ENCODE measurements at regions not wholly inside any gene's neighbourhood (a gene's known extent, or its start where the extent isn't known, plus 50 kb on each side); places are given as distances from the start of the nearest gene placed in this dataset.
"Not testable (repeated sequence)": the region's sequence is repeated elsewhere in the genome, so short reads cannot be mapped to it uniquely, and the experiment has no call there.

- not testable (repeated sequence) for H3K4me1 ChIP-seq (ENCODE audit: control insufficient read depth in 3 of 3, insufficient read depth in 3 of 3, low read length in 3 of 3); H3K27me3 ChIP-seq (ENCODE audit: control insufficient read depth in 3 of 3, insufficient read depth in 3 of 3, low read length in 3 of 3); H3K27ac ChIP-seq (ENCODE audit: low read depth, low read length); H3K36me3 ChIP-seq (ENCODE audit: control insufficient read depth in 3 of 3, insufficient read depth in 3 of 3, low read length in 3 of 3); H3K9ac ChIP-seq (ENCODE audit: low read depth in 1 of 3, low read length in 3 of 3); H3K4me3 ChIP-seq (ENCODE audit: low read length in 3 of 3); H3K9me3 ChIP-seq (ENCODE audit: control insufficient read depth in 3 of 3, low read length in 3 of 3)
These were observed 112.4 kb upstream of the CCDC150 start for GRCh38 chr2:196526981-196527725.

- H3K9ac ChIP-seq (ENCODE audit: low read depth in 1 of 3, low read length in 3 of 3) = no peak overlapping the region
- no peaks in the 10 kb centered on the region for H3K9me3 ChIP-seq (ENCODE audit: control insufficient read depth in 3 of 3, low read length in 3 of 3)
- H3K4me1 ChIP-seq (ENCODE audit: control insufficient read depth in 3 of 3, insufficient read depth in 3 of 3, low read length in 3 of 3) = no peaks in the 10 kb centered on the region
- no peak overlapping the region for H3K4me3 ChIP-seq (ENCODE audit: low read length in 3 of 3)
- H3K27ac ChIP-seq (ENCODE audit: low read depth, low read length) = no peak overlapping the region
- no peaks in the 10 kb centered on the region for H3K27me3 ChIP-seq (ENCODE audit: control insufficient read depth in 3 of 3, insufficient read depth in 3 of 3, low read length in 3 of 3)
- H3K36me3 ChIP-seq (ENCODE audit: control insufficient read depth in 3 of 3, insufficient read depth in 3 of 3, low read length in 3 of 3) = no peaks in the 10 kb centered on the region
These were observed 110.9 kb upstream of the CCDC150 start for GRCh38 chr2:196528486-196529223.

GRCh38 chr2:196530910-196531309 is 108.6 kb upstream of the CCDC150 start:
- Histone ChIP-seq H3K36me3 (ENCODE audit: control insufficient read depth in 3 of 3, insufficient read depth in 3 of 3, low read length in 3 of 3) (no peaks in the 10 kb centered on the region), H3K4me1 (ENCODE audit: control insufficient read depth in 3 of 3, insufficient read depth in 3 of 3, low read length in 3 of 3) (no peaks in the 10 kb centered on the region), H3K4me3 (ENCODE audit: low read length in 3 of 3) (no peak overlapping the region), H3K9ac (ENCODE audit: low read depth in 1 of 3, low read length in 3 of 3) (no peak overlapping the region), H3K9me3 (ENCODE audit: control insufficient read depth in 3 of 3, low read length in 3 of 3) (no peaks in the 10 kb centered on the region), H3K27me3 (ENCODE audit: control insufficient read depth in 3 of 3, insufficient read depth in 3 of 3, low read length in 3 of 3) (no peaks in the 10 kb centered on the region), H3K27ac (ENCODE audit: low read depth, low read length) (no peak overlapping the region)

- H3K27ac ChIP-seq (ENCODE audit: low read depth, low read length) = no peak overlapping the region
- no peaks in the 10 kb centered on the region for H3K9me3 ChIP-seq (ENCODE audit: control insufficient read depth in 3 of 3, low read length in 3 of 3)
- no peaks in the 10 kb centered on the region for H3K36me3 ChIP-seq (ENCODE audit: control insufficient read depth in 3 of 3, insufficient read depth in 3 of 3, low read length in 3 of 3)
- H3K27me3 ChIP-seq (ENCODE audit: control insufficient read depth in 3 of 3, insufficient read depth in 3 of 3, low read length in 3 of 3) = no peaks in the 10 kb centered on the region
- no peaks in the 10 kb centered on the region for H3K4me1 ChIP-seq (ENCODE audit: control insufficient read depth in 3 of 3, insufficient read depth in 3 of 3, low read length in 3 of 3)
- no peak overlapping the region for H3K9ac ChIP-seq (ENCODE audit: low read depth in 1 of 3, low read length in 3 of 3)
- H3K4me3 ChIP-seq (ENCODE audit: low read length in 3 of 3) = no peak overlapping the region
These were observed 105.6 kb upstream of the CCDC150 start for GRCh38 chr2:196533772-196534397.

DNA sequence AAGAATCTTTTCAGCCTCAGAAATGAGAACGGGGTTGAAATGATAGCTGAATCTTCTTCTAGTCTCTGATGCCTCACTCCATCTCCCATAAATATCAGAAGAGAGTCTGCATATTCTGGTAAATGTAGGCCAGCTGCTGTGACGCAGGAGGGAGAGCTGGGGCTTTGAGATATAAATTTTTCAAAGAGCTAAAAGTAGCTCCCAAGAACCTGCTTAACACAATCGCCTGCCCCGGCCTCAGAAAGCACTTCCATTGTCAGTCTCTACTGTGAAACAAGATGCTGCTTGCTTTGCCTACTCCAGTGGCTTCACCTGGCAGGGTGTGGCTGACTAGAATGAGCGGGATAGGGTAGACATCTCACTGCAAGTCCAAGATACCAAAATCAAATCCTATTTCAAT is 105.0 kb upstream of the CCDC150 start:
- Histone ChIP-seq H3K4me3 (ENCODE audit: low read length in 3 of 3) (no peak overlapping the region), H3K4me1 (ENCODE audit: control insufficient read depth in 3 of 3, insufficient read depth in 3 of 3, low read length in 3 of 3) (no peaks in the 10 kb centered on the region), H3K9me3 (ENCODE audit: control insufficient read depth in 3 of 3, low read length in 3 of 3) (no peaks in the 10 kb centered on the region), H3K27ac (ENCODE audit: low read depth, low read length) (no peak overlapping the region), H3K27me3 (ENCODE audit: control insufficient read depth in 3 of 3, insufficient read depth in 3 of 3, low read length in 3 of 3) (no peaks in the 10 kb centered on the region), H3K9ac (ENCODE audit: low read depth in 1 of 3, low read length in 3 of 3) (no peak overlapping the region), H3K36me3 (ENCODE audit: control insufficient read depth in 3 of 3, insufficient read depth in 3 of 3, low read length in 3 of 3) (no peaks in the 10 kb centered on the region)

GRCh38 chr2:196535061-196535460 is 104.5 kb upstream of the CCDC150 start:
- Histone ChIP-seq H3K27me3 (ENCODE audit: control insufficient read depth in 3 of 3, insufficient read depth in 3 of 3, low read length in 3 of 3) (no peaks in the 10 kb centered on the region), H3K36me3 (ENCODE audit: control insufficient read depth in 3 of 3, insufficient read depth in 3 of 3, low read length in 3 of 3) (no peaks in the 10 kb centered on the region)

GRCh38 chr2:196535742-196536141 is 103.8 kb upstream of the CCDC150 start:
- no peak overlapping the region for H3K4me3 ChIP-seq (ENCODE audit: low read length in 3 of 3)
- no peaks in the 10 kb centered on the region for H3K27me3 ChIP-seq (ENCODE audit: control insufficient read depth in 3 of 3, insufficient read depth in 3 of 3, low read length in 3 of 3)
- no peaks in the 10 kb centered on the region for H3K4me1 ChIP-seq (ENCODE audit: control insufficient read depth in 3 of 3, insufficient read depth in 3 of 3, low read length in 3 of 3)
- H3K9me3 ChIP-seq (ENCODE audit: control insufficient read depth in 3 of 3, low read length in 3 of 3) = no peaks in the 10 kb centered on the region
- no peaks in the 10 kb centered on the region for H3K36me3 ChIP-seq (ENCODE audit: control insufficient read depth in 3 of 3, insufficient read depth in 3 of 3, low read length in 3 of 3)
- no peak overlapping the region for H3K27ac ChIP-seq (ENCODE audit: low read depth, low read length)
- H3K9ac ChIP-seq (ENCODE audit: low read depth in 1 of 3, low read length in 3 of 3) = no peak overlapping the region

More at GRCh38 chr2:196535061-196535460, 104.5 kb upstream of the CCDC150 start:
- H3K9ac ChIP-seq (ENCODE audit: low read depth in 1 of 3, low read length in 3 of 3) = no peak overlapping the region
- H3K4me3 ChIP-seq (ENCODE audit: low read length in 3 of 3) = no peak overlapping the region
- no peaks in the 10 kb centered on the region for H3K4me1 ChIP-seq (ENCODE audit: control insufficient read depth in 3 of 3, insufficient read depth in 3 of 3, low read length in 3 of 3)
- H3K27ac ChIP-seq (ENCODE audit: low read depth, low read length) = no peak overlapping the region
- no peaks in the 10 kb centered on the region for H3K9me3 ChIP-seq (ENCODE audit: control insufficient read depth in 3 of 3, low read length in 3 of 3)

GRCh38 chr2:196537311-196537710 is 102.2 kb upstream of the CCDC150 start:
- Histone ChIP-seq H3K4me1 (ENCODE audit: control insufficient read depth in 3 of 3, insufficient read depth in 3 of 3, low read length in 3 of 3) (no peaks in the 10 kb centered on the region), H3K9me3 (ENCODE audit: control insufficient read depth in 3 of 3, low read length in 3 of 3) (no peaks in the 10 kb centered on the region), H3K36me3 (ENCODE audit: control insufficient read depth in 3 of 3, insufficient read depth in 3 of 3, low read length in 3 of 3) (no peaks in the 10 kb centered on the region), H3K27me3 (ENCODE audit: control insufficient read depth in 3 of 3, insufficient read depth in 3 of 3, low read length in 3 of 3) (no peaks in the 10 kb centered on the region), H3K27ac (ENCODE audit: low read depth, low read length) (no peak overlapping the region), H3K9ac (ENCODE audit: low read depth in 1 of 3, low read length in 3 of 3) (no peak overlapping the region), H3K4me3 (ENCODE audit: low read length in 3 of 3) (no peak overlapping the region)

GRCh38 chr2:196538189-196538588 is 101.3 kb upstream of the CCDC150 start:
- no peaks in the 10 kb centered on the region for H3K9me3 ChIP-seq (ENCODE audit: control insufficient read depth in 3 of 3, low read length in 3 of 3)
- H3K9ac ChIP-seq (ENCODE audit: low read depth in 1 of 3, low read length in 3 of 3) = no peak overlapping the region
- H3K4me3 ChIP-seq (ENCODE audit: low read length in 3 of 3) = no peak overlapping the region
- H3K4me1 ChIP-seq (ENCODE audit: control insufficient read depth in 3 of 3, insufficient read depth in 3 of 3, low read length in 3 of 3) = no peaks in the 10 kb centered on the region
- H3K27me3 ChIP-seq (ENCODE audit: control insufficient read depth in 3 of 3, insufficient read depth in 3 of 3, low read length in 3 of 3) = no peaks in the 10 kb centered on the region
- H3K36me3 ChIP-seq (ENCODE audit: control insufficient read depth in 3 of 3, insufficient read depth in 3 of 3, low read length in 3 of 3) = no peaks in the 10 kb centered on the region
- H3K27ac ChIP-seq (ENCODE audit: low read depth, low read length) = no peak overlapping the region

DNA sequence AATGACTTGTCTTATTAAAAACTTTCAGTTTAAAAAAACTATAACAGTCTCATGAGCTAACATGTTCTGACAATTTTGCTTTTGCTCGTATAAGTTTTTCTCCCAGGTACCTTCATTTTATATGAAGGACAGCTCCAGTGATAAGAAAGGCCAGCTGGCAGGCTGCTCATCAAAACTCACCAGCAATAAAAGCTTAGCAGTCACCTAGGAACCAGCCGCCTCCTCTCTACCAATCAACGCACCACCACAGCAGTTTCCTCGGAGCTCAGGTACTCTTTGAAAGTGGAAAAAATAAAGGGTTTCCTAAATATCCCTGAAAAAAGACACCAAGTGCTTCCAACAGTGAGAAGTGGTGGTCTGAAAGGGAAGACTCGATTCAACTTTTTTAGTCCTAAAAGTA is 100.9 kb upstream of the CCDC150 start:
- Histone ChIP-seq H3K4me1 (ENCODE audit: control insufficient read depth in 3 of 3, insufficient read depth in 3 of 3, low read length in 3 of 3) (no peaks in the 10 kb centered on the region), H3K27me3 (ENCODE audit: control insufficient read depth in 3 of 3, insufficient read depth in 3 of 3, low read length in 3 of 3) (no peaks in the 10 kb centered on the region), H3K27ac (ENCODE audit: low read depth, low read length) (no peak overlapping the region), H3K9ac (ENCODE audit: low read depth in 1 of 3, low read length in 3 of 3) (no peak overlapping the region), H3K9me3 (ENCODE audit: control insufficient read depth in 3 of 3, low read length in 3 of 3) (no peaks in the 10 kb centered on the region), H3K4me3 (ENCODE audit: low read length in 3 of 3) (no peak overlapping the region), H3K36me3 (ENCODE audit: control insufficient read depth in 3 of 3, insufficient read depth in 3 of 3, low read length in 3 of 3) (no peaks in the 10 kb centered on the region)
